Endothelial cell of umbilical vein (primary cell): ENCODE measurements at regions not wholly inside any gene's neighbourhood (a gene's known extent, or its start where the extent isn't known, plus 50 kb on each side); places are given as distances from the start of the nearest gene placed in this dataset.
"Not testable (repeated sequence)": the region's sequence is repeated elsewhere in the genome, so short reads cannot be mapped to it uniquely, and the experiment has no call there.

Experiments used
- BruUV-seq: library from RNA; stranded (reverse); fragments of 400-500 nt; replicated peaks from 2 replicates; lab custom pipeline; 2021; lab: Mats Ljungman, UMichigan
- CTCF ChIA-PET: fragments of 300-600, 350-600 bp; sonication (Branson Sonifier 250); formaldehyde crosslinking; loops from one replicate; lab custom pipeline; 2021; ENCODE audit warnings: antibody characterized with exemption, inconsistent platforms; lab: Charles Lee
- POLR2A ChIA-PET: fragments of 300-600, 350-600 bp; sonication (Branson Sonifier 250); formaldehyde crosslinking; loops from one replicate; lab custom pipeline; 2021; ENCODE audit warnings: antibody characterized with exemption, inconsistent platforms; lab: Charles Lee
- DNase-seq: peaks from one replicate; pipeline ENCODE4 v3.0.0-alpha.2; 2011; ENCODE audit warnings: low read depth, low spot score
- FAIRE-seq: peaks from 2 replicates; lab custom pipeline; 2011; peaks lifted over from hg19 to GRCh38; lab: Jason Lieb, UNC
- H2AFZ ChIP-seq: 2 replicates; pipeline ENCODE4 v1.6.0; 2012; ENCODE audit warnings: low read depth, low read length, control low read depth, inconsistent platforms
- H3K27ac ChIP-seq: 2 replicates; pipeline ENCODE4 v1.5.1; 2011; ENCODE audit warnings: low read depth, mild to moderate bottlenecking, control low read depth, low read length, moderate library complexity; ENCODE audit not compliant: insufficient read depth
- H3K27me3 ChIP-seq, 2 experiments: 2 replicates each; pipeline versions ENCODE4 v1.6.0 to v1.6.1; 2011; ENCODE audit warnings: low read length in 2 of 2, mixed read lengths in 1 of 2; ENCODE audit not compliant: control insufficient read depth in 2 of 2, insufficient read depth in 2 of 2
- H3K36me3 ChIP-seq, 2 experiments: 2 replicates in 1 of 2; 3 replicates in 1 of 2; pipeline ENCODE4 v1.5.1; 2011; ENCODE audit warnings: low read length in 2 of 2, mild to moderate bottlenecking in 1 of 2, moderate library complexity in 1 of 2; ENCODE audit not compliant: control insufficient read depth in 2 of 2, insufficient read depth in 2 of 2; ENCODE audit errors: extremely low read depth in 1 of 2
- H3K4me1 ChIP-seq: 3 replicates; pipeline ENCODE4 v1.5.1; 2011; ENCODE audit warnings: mild to moderate bottlenecking, low read length; ENCODE audit not compliant: control insufficient read depth, insufficient read depth; ENCODE audit errors: extremely low read depth
- H3K4me2 ChIP-seq: 2 replicates; pipeline ENCODE4 v1.6.1; 2011; ENCODE audit warnings: low read length, control low read depth, mixed read lengths; ENCODE audit not compliant: insufficient read depth
- H3K4me3 ChIP-seq, 3 experiments: fragments of 200-600 bp in 1 of 3; sonication (generic), shearing (Covaris generic) in 1 of 3; replicated peaks in 1 of 3; 2 replicates each; pipeline ENCODE4 v1.5.1; 2011 to 2016; ENCODE audit warnings: control low read depth in 3 of 3, low read length in 3 of 3, mild to moderate bottlenecking in 2 of 3, inconsistent platforms in 1 of 3, low read depth in 1 of 3, moderate library complexity in 1 of 3; ENCODE audit not compliant: insufficient read depth in 1 of 3
- H3K79me2 ChIP-seq: 2 replicates; pipeline ENCODE4 v1.6.0; 2012; ENCODE audit warnings: low read length, inconsistent platforms; ENCODE audit not compliant: control insufficient read depth, insufficient read depth
- H3K9ac ChIP-seq: replicated peaks from 2 replicates; pipeline ENCODE3; 2011; ENCODE audit warnings: low read length, control low read depth; ENCODE audit not compliant: insufficient read depth; ENCODE audit errors: extremely low read depth
- H3K9me1 ChIP-seq: replicated peaks from 3 replicates; pipeline ENCODE4 v1.6.0; 2011; ENCODE audit warnings: mild to moderate bottlenecking, low read length; ENCODE audit not compliant: control insufficient read depth, insufficient read depth; ENCODE audit errors: extremely low read depth
- H3K9me3 ChIP-seq: replicated peaks from 2 replicates; pipeline ENCODE4 v1.5.1; 2012; ENCODE audit warnings: low read length, inconsistent platforms; ENCODE audit not compliant: control insufficient read depth, insufficient read depth
- H4K20me1 ChIP-seq: replicated peaks from 2 replicates; pipeline ENCODE3; 2011; ENCODE audit warnings: mild to moderate bottlenecking, low read length; ENCODE audit not compliant: control insufficient read depth, insufficient read depth; ENCODE audit errors: extremely low read depth
- EZH2 ChIP-seq: IDR thresholded peaks from 2 replicates; pipeline ENCODE4 v1.6.1; 2012; ENCODE audit warnings: borderline replicate concordance, low read depth, mild to moderate bottlenecking, moderate library complexity, low read length, inconsistent platforms; ENCODE audit not compliant: severe bottlenecking
- FOS ChIP-seq: IDR thresholded peaks from 2 replicates; pipeline ENCODE4 v1.6.1; 2011; ENCODE audit warnings: mild to moderate bottlenecking, low read length, moderate library complexity, borderline replicate concordance; ENCODE audit not compliant: insufficient read depth
- GATA2 ChIP-seq: IDR thresholded peaks from 2 replicates; pipeline ENCODE4 v1.7.0; 2011; ENCODE audit warnings: low read depth, mild to moderate bottlenecking, moderate library complexity, mixed read lengths, low read length; ENCODE audit not compliant: insufficient read length, insufficient read depth
- JUN ChIP-seq: IDR thresholded peaks from 2 replicates; pipeline ENCODE4 v1.6.1; 2011; ENCODE audit warnings: borderline replicate concordance, low read depth; ENCODE audit not compliant: insufficient read length, insufficient read depth
- MAX ChIP-seq: IDR thresholded peaks from 2 replicates; pipeline ENCODE4 v1.6.1; 2011; ENCODE audit not compliant: insufficient read depth, insufficient read length
- MYC ChIP-seq: IDR thresholded peaks from one replicate; pipeline ENCODE4 v1.6.1; 2011; ENCODE audit warnings: mild to moderate bottlenecking, low read depth, low read length
- POLR2A ChIP-seq: IDR thresholded peaks from 2 replicates; pipeline ENCODE4 v1.6.1; 2012; ENCODE audit warnings: low read depth, mild to moderate bottlenecking, control low read depth, low read length
- POLR2AphosphoS5 ChIP-seq: IDR thresholded peaks from 2 replicates; pipeline ENCODE4 v1.6.1; 2012; ENCODE audit warnings: low read depth, mild to moderate bottlenecking, control low read depth, low read length, moderate library complexity; ENCODE audit not compliant: insufficient read depth
- dilution Hi-C: fragments of 300-500 bp; cut with MboI; formaldehyde crosslinking; loops from one replicate; pipeline ENCODE4 v1.15.0; 2019; ENCODE audit warnings: low sequenced_read_pairs; ENCODE audit not compliant: extremely low pct_ligation_motif_present
- intact Hi-C: fragments of 100-400 bp; cut with micrococcal nuclease; formaldehyde crosslinking; loops from one replicate; pipeline ENCODE4 v1.10.0; 2022
- TF ChIP-seq, protein P1 (sequence below), 2 donors: IDR thresholded peaks; 1 replicate in 1 of 2; 2 replicates in 1 of 2; pipeline ENCODE4 v1.5.1; 2011; ENCODE audit warnings: low read length in 2 of 2, mild to moderate bottlenecking in 2 of 2, moderate library complexity in 2 of 2, control low read depth in 1 of 2, inconsistent platforms in 1 of 2, low read depth in 1 of 2; ENCODE audit not compliant: insufficient read depth in 1 of 2; ENCODE audit errors: extremely low read depth in 1 of 2

- TF ChIP-seq, protein P1, sequence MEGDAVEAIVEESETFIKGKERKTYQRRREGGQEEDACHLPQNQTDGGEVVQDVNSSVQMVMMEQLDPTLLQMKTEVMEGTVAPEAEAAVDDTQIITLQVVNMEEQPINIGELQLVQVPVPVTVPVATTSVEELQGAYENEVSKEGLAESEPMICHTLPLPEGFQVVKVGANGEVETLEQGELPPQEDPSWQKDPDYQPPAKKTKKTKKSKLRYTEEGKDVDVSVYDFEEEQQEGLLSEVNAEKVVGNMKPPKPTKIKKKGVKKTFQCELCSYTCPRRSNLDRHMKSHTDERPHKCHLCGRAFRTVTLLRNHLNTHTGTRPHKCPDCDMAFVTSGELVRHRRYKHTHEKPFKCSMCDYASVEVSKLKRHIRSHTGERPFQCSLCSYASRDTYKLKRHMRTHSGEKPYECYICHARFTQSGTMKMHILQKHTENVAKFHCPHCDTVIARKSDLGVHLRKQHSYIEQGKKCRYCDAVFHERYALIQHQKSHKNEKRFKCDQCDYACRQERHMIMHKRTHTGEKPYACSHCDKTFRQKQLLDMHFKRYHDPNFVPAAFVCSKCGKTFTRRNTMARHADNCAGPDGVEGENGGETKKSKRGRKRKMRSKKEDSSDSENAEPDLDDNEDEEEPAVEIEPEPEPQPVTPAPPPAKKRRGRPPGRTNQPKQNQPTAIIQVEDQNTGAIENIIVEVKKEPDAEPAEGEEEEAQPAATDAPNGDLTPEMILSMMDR (IDR thresholded peaks at IDR 0.05; ENCODE audit: extremely low read depth in 1 of 2, insufficient read depth in 1 of 2, low read depth in 1 of 2, low read length in 2 of 2): peak; percentile 17 to 38
- H3K4me3 ChIP-seq: peak overlapping the region in 1 of 3 experiments; percentile 22
- H3K27me3 ChIP-seq, H3K4me1 ChIP-seq, H3K9me3 ChIP-seq, H2AFZ ChIP-seq, H3K9ac ChIP-seq, H3K79me2 ChIP-seq, H3K4me2 ChIP-seq, H3K9me1 ChIP-seq, BruUV-seq, dilution Hi-C loops, H4K20me1 ChIP-seq, FAIRE-seq, H3K27ac ChIP-seq, DNase-seq, POLR2A ChIA-PET, H3K36me3 ChIP-seq: not testable (repeated sequence)
- CTCF ChIA-PET: interaction anchor here (0.7 to 1.7 kb wide), 12 partner anchors 9 to 1869 kb away, joined by 3 to 6 read pairs (median 4); no protein-coding TSS in a partner anchor
- intact Hi-C loops: loop anchor here (5.0 kb wide), 3 partner anchors 1136 to 1871 kb away; no protein-coding TSS in a partner anchor
Observed at GRCh38 chr4:132227857-132228165, 921.3 kb upstream of the PCDH10 start.

GRCh38 chr4:132228676-132229075 is 920.4 kb upstream of the PCDH10 start:
- DNase-seq: no peak
- H3K9ac ChIP-seq: no peak overlapping the region
- TF ChIP-seq POLR2A (no peak), JUN (no peak), EZH2 (no peak), MYC (no peak), MAX (no peak), FOS (no peak), GATA2 (no peak), POLR2AphosphoS5 (no peak)
- TF ChIP-seq, protein P1 (IDR thresholded peaks at IDR 0.05; ENCODE audit: extremely low read depth in 1 of 2, insufficient read depth in 1 of 2, low read depth in 1 of 2, low read length in 2 of 2): no peak
- no peaks in the 10 kb centered on the region for H3K79me2 ChIP-seq
- H3K4me2 ChIP-seq: no peak overlapping the region
- no peak overlapping the region for H2AFZ ChIP-seq
- no peaks in the 10 kb centered on the region for H3K9me3 ChIP-seq
- no peak for FAIRE-seq
- no peaks in the 10 kb centered on the region for H3K9me1 ChIP-seq
- no peaks in the 10 kb centered on the region for H3K27me3 ChIP-seq
- CTCF ChIA-PET: interaction anchor here (0.7 to 1.2 kb wide), 5 partner anchors 16 to 1870 kb away, joined by 3 to 5 read pairs (median 4); no protein-coding TSS in a partner anchor
- POLR2A ChIA-PET: no interaction called here
- BruUV-seq: no TSS peak
- intact Hi-C loops: loop anchor here (5.0 kb wide), 3 partner anchors 1136 to 1871 kb away; no protein-coding TSS in a partner anchor
- H3K4me1 ChIP-seq: no peaks in the 10 kb centered on the region
- no peaks in the 10 kb centered on the region for H3K36me3 ChIP-seq
- no peak overlapping the region for H3K4me3 ChIP-seq
- no peak overlapping the region for H3K27ac ChIP-seq
- dilution Hi-C loops: no loop called here
- no peaks in the 10 kb centered on the region for H4K20me1 ChIP-seq
